Esophagus muscularis mucosa (tissue), 3 donors: ENCODE measurements at regions not wholly inside any gene's neighbourhood (a gene's known extent, or its start where the extent isn't known, plus 50 kb on each side); places are given as distances from the start of the nearest gene placed in this dataset.

Experiments
- CTCF ChIP-seq, 3 experiments: fragments of 200-600 bp in 2 of 3; fragments of 450-650 bp in 1 of 3; sonication (generic) in 2 of 3; IDR thresholded peaks; one replicate each; pipeline ENCODE4 v1.5.1; 2017 to 2019; ENCODE audit warnings: antibody characterized with exemption in 3 of 3, mild to moderate bottlenecking in 2 of 3, moderate library complexity in 1 of 3
- POLR2A ChIP-seq: fragments of 450-650 bp; IDR thresholded peaks from one replicate; pipeline ENCODE4 v1.6.1; 2017; ENCODE audit warnings: antibody characterized with exemption, moderate library complexity, mild to moderate bottlenecking, low read depth
- POLR2AphosphoS5 ChIP-seq, 2 donors: sonication (generic); formaldehyde crosslinking; IDR thresholded peaks; one replicate each; pipeline ENCODE4 v1.6.1; 2017; ENCODE audit warnings: antibody characterized with exemption in 2 of 2

GRCh38 chr5:87579678-87580077 is 166.9 kb upstream of the CCNH start:
- TF ChIP-seq CTCF (IDR thresholded peaks at IDR 0.05) (no peak), POLR2A (no peak), POLR2AphosphoS5 (IDR thresholded peaks at IDR 0.05) (no peak)
